Kidney (tissue), 13 donors: ENCODE measurements at regions not wholly inside any gene's neighbourhood (a gene's known extent, or its start where the extent isn't known, plus 50 kb on each side); places are given as distances from the start of the nearest gene placed in this dataset.

Experiments
- DNase-seq, 5 donors: peaks; one replicate each; pipeline ENCODE4 v3.0.0-alpha.2; 2013 to 2020
- FAIRE-seq: peaks from 2 replicates; lab custom pipeline; 2012; peaks lifted over from hg19 to GRCh38; lab: Jason Lieb, UNC
- H3K27ac ChIP-seq, 2 donors: one replicate each; pipeline ENCODE4 v1.7.0; 2013; ENCODE audit warnings: low read depth in 2 of 2, low read length in 2 of 2, inconsistent platforms in 1 of 2
- H3K27me3 ChIP-seq: one replicate; pipeline ENCODE4 v1.7.1; 2013; ENCODE audit warnings: low read length, inconsistent platforms; ENCODE audit not compliant: control insufficient read depth, insufficient read depth
- H3K36me3 ChIP-seq, 3 donors: one replicate each; pipeline versions ENCODE4 v1.7.0 to v1.7.1; 2013; ENCODE audit warnings: low read length in 3 of 3, control low read depth in 1 of 3, inconsistent platforms in 1 of 3; ENCODE audit not compliant: insufficient read depth in 3 of 3, control insufficient read depth in 2 of 3
- H3K4me1 ChIP-seq, 3 donors: one replicate each; pipeline versions ENCODE4 v1.7.0 to v1.7.1; 2013; ENCODE audit warnings: low read length in 3 of 3, inconsistent platforms in 1 of 3, low read depth in 1 of 3; ENCODE audit not compliant: control insufficient read depth in 2 of 3, insufficient read depth in 2 of 3
- H3K4me3 ChIP-seq, 3 donors: one replicate each; pipeline versions ENCODE4 v1.7.0 to v1.8.1; 2013; ENCODE audit warnings: low read length in 3 of 3, control low read depth in 1 of 3, inconsistent platforms in 1 of 3
- H3K9ac ChIP-seq, 3 donors: one replicate each; pipeline versions ENCODE4 v1.7.0 to v1.7.1; 2013; ENCODE audit warnings: low read length in 3 of 3, control low read depth in 1 of 3, inconsistent platforms in 1 of 3
- H3K9me3 ChIP-seq, 3 donors: one replicate each; pipeline versions ENCODE4 v1.7.0 to v1.7.1; 2013; ENCODE audit warnings: low read length in 3 of 3, control low read depth in 1 of 3, inconsistent platforms in 1 of 3; ENCODE audit not compliant: control insufficient read depth in 2 of 3, insufficient read depth in 1 of 3
- intact Hi-C: fragments of 100-400 bp; cut with DNase I; formaldehyde crosslinking; loops from one replicate; pipeline ENCODE4 v1.11.1; 2022
- TF ChIP-seq, protein P1 (sequence below): IDR thresholded peaks from 3 replicates; pipeline ENCODE4 v1.5.1; 2012; ENCODE audit warnings: mild to moderate bottlenecking, moderate library complexity, borderline replicate concordance; ENCODE audit not compliant: insufficient read depth; ENCODE audit errors: extremely low read depth
- donor health status: control.
- donor health status: control.
- donor health status: control.
- donor health status: control.
- donor health status: control.
- donor health status: DM: yes; HTN: yes; CAD: no.
- donor health status: Normal renal cell carcinoma (clear cell type).

DNA sequence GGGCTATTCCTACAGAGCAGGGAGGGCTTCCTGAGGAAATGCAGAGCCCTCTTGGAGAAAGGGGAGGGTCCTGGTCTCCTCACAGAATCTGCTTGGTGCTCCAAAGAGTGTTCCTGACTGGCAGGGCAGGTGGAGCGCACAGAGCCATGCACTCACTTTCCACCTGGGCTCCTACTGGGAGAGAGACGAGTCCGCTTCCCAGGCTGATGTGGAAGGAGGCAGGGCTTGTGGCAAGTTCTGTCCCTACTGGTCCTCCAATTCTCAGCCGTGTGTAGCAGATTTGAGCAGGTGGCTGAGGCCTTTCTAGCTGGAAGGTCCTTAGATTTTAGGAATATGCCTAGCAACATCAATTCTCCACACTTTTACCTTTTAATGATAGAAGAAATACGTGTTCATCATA, 111.5 kb upstream of the MKI67 start:
- Histone ChIP-seq H3K27ac (no peak overlapping the region), H3K9ac (no peak overlapping the region), H3K4me1 (no peaks in the 10 kb centered on the region), H3K4me3 (no peak overlapping the region), H3K27me3 (no peaks in the 10 kb centered on the region), H3K9me3 (peaks cover 0 to 14% (median 9%) of the 10 kb centered on the region in 3 donors), H3K36me3 (no peaks in the 10 kb centered on the region)
- intact Hi-C loops, result no loop called here
- FAIRE-seq (no peak), DNase-seq (no peak)
- TF ChIP-seq, protein P1, sequence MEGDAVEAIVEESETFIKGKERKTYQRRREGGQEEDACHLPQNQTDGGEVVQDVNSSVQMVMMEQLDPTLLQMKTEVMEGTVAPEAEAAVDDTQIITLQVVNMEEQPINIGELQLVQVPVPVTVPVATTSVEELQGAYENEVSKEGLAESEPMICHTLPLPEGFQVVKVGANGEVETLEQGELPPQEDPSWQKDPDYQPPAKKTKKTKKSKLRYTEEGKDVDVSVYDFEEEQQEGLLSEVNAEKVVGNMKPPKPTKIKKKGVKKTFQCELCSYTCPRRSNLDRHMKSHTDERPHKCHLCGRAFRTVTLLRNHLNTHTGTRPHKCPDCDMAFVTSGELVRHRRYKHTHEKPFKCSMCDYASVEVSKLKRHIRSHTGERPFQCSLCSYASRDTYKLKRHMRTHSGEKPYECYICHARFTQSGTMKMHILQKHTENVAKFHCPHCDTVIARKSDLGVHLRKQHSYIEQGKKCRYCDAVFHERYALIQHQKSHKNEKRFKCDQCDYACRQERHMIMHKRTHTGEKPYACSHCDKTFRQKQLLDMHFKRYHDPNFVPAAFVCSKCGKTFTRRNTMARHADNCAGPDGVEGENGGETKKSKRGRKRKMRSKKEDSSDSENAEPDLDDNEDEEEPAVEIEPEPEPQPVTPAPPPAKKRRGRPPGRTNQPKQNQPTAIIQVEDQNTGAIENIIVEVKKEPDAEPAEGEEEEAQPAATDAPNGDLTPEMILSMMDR, result no peak

DNA sequence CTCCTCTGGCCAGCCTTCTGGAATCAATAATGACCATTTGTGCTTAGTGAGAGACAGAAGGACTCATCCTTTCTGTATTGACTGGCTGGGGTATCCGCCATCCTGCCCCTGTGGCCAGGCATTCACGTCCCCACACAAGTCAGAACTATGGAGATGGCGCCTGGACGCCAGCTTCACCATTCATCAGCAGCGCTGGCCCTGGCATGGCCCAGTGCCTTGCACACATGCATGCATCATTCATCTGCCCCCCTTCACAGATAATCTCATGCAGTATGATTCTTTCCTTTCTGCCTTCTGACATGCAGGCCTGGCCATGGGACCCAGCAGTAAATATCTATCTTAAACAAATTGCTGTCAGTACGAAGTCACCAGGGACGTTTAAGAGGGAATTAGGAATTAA, 114.8 kb upstream of the MKI67 start:
- H3K27me3 ChIP-seq, result no peaks in the 10 kb centered on the region
- no peak for DNase-seq
- no peaks in the 10 kb centered on the region for H3K4me1 ChIP-seq
- TF ChIP-seq, protein P1, result no peak
- no peaks in the 10 kb centered on the region for H3K36me3 ChIP-seq
- no peak overlapping the region for H3K9ac ChIP-seq
- no peak overlapping the region for H3K27ac ChIP-seq
- no peaks in the 10 kb centered on the region for H3K9me3 ChIP-seq
- FAIRE-seq, result no peak
- no peak overlapping the region for H3K4me3 ChIP-seq
- intact Hi-C loops, result no loop called here

DNA sequence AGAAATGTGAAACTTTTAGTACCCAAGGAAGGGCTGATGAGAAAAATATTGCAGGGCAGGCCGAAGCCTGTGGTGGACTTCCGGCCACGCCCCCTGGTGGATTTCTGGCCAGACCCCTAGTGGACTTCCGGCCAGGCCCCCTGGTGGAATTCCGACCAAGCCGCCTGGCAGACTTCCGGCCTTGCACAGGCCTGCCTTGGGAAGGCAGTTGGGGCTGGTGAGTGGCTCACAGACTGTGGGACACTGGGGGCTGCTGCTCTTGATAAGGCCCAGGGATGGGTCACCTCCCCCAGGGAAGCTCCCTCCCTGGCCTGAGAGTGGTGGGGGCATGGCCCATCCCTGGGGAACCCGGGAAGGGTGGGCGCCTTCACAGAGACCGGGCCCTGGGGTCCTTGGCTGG, 116.4 kb upstream of the MKI67 start:
- TF ChIP-seq, protein P1, result no peak
- no peaks in the 10 kb centered on the region for H3K36me3 ChIP-seq
- intact Hi-C loops, result no loop called here
- H3K27ac ChIP-seq, result no peak overlapping the region
- H3K4me3 ChIP-seq, result no peak overlapping the region
- H3K4me1 ChIP-seq, result no peaks in the 10 kb centered on the region
- no peaks in the 10 kb centered on the region for H3K27me3 ChIP-seq
- H3K9me3 ChIP-seq, result no peaks in the 10 kb centered on the region
- DNase-seq (no peak), FAIRE-seq (no peak)
- H3K9ac ChIP-seq, result no peak overlapping the region

DNA sequence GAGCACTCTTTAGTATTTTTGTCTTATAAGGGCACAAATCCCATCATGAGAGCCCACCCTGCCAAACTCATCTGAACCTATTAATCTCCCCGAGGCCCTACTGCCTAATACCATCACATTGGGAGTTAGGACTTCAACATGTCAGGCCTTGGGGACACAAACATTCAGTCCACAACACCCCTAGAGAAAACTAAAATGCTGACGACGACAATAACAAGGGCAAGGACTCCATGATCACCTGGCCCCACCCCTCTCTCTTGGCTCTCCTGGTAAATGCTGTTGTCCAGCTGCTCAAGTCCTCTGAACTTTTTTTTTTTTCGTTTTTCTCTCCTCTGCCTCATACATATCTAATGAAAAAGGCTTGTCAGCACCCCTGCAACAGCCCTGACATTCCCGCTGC, 118.8 kb upstream of the MKI67 start:
- H3K9ac ChIP-seq, result no peak overlapping the region
- H3K27ac ChIP-seq, result no peak overlapping the region
- no peaks in the 10 kb centered on the region for H3K36me3 ChIP-seq
- FAIRE-seq (no peak), DNase-seq (no peak)
- intact Hi-C loops, result no loop called here
- H3K4me3 ChIP-seq, result no peak overlapping the region
- TF ChIP-seq, protein P1, result no peak
- no peaks in the 10 kb centered on the region for H3K4me1 ChIP-seq
- no peaks in the 10 kb centered on the region for H3K27me3 ChIP-seq
- no peaks in the 10 kb centered on the region for H3K9me3 ChIP-seq
